IMR-90 (cell line): ENCODE measurements at regions not wholly inside any gene's neighbourhood (a gene's known extent, or its start where the extent isn't known, plus 50 kb on each side); places are given as distances from the start of the nearest gene placed in this dataset.

Experiments used
- BHLHE40 ChIP-seq: fragments of 150-350 bp; IDR thresholded peaks from 2 replicates; pipeline ENCODE4 v1.6.1; 2016; ENCODE audit warnings: mild to moderate bottlenecking, low read depth, low read length
- FOS ChIP-seq: fragments of 150-350 bp; IDR thresholded peaks from 2 replicates; pipeline ENCODE4 v1.6.1; 2016; ENCODE audit warnings: low read depth, low read length
- NFE2L2 ChIP-seq: fragments of 150-350 bp; IDR thresholded peaks from 2 replicates; pipeline ENCODE4 v1.6.1; 2016; ENCODE audit warnings: low read depth, mild to moderate bottlenecking, low read length
- RAD21 ChIP-seq: IDR thresholded peaks from 2 replicates; pipeline ENCODE4 v1.6.1; 2012; ENCODE audit warnings: low read length, improper control_type of control experiment
- TF ChIP-seq, protein P1 (sequence below): conservative IDR thresholded peaks from 2 replicates; pipeline ENCODE4 v1.5.1; 2012; ENCODE audit warnings: mild to moderate bottlenecking, low read depth, low read length, improper control_type of control experiment
- TF ChIP-seq, protein P2 (sequence below): fragments of 150-350 bp; IDR thresholded peaks from 2 replicates; pipeline ENCODE4 v1.6.1; 2017; ENCODE audit warnings: mild to moderate bottlenecking, antibody characterized with exemption, low read length, low read depth

DNA sequence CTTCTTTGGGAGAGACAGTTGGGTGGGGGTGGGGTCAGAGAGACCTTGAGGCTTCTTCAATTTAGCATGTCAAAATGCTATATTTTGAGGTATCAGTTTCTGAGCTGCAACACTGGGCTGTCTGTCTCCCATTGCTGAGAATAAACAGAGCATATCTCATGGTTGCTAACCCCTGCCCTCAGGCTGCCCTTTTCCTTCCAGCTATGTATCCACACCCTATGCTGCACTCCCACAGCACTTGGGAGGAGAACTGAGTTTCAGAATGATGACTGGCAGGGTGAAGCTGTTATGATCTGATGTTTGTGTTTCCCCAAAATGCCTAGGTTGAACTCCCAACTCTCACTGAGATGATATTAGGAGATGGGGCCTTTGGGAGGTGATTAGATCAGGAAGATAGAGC lies 794.0 kb downstream of the RNF144A start:
- TF ChIP-seq FOS (no peak), BHLHE40 (no peak), NFE2L2 (no peak), RAD21 (no peak)
- TF ChIP-seq, protein P1, sequence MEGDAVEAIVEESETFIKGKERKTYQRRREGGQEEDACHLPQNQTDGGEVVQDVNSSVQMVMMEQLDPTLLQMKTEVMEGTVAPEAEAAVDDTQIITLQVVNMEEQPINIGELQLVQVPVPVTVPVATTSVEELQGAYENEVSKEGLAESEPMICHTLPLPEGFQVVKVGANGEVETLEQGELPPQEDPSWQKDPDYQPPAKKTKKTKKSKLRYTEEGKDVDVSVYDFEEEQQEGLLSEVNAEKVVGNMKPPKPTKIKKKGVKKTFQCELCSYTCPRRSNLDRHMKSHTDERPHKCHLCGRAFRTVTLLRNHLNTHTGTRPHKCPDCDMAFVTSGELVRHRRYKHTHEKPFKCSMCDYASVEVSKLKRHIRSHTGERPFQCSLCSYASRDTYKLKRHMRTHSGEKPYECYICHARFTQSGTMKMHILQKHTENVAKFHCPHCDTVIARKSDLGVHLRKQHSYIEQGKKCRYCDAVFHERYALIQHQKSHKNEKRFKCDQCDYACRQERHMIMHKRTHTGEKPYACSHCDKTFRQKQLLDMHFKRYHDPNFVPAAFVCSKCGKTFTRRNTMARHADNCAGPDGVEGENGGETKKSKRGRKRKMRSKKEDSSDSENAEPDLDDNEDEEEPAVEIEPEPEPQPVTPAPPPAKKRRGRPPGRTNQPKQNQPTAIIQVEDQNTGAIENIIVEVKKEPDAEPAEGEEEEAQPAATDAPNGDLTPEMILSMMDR, result no peak
- TF ChIP-seq, protein P2, sequence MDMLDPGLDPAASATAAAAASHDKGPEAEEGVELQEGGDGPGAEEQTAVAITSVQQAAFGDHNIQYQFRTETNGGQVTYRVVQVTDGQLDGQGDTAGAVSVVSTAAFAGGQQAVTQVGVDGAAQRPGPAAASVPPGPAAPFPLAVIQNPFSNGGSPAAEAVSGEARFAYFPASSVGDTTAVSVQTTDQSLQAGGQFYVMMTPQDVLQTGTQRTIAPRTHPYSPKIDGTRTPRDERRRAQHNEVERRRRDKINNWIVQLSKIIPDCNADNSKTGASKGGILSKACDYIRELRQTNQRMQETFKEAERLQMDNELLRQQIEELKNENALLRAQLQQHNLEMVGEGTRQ, result no peak
